ENCODE measurements at regions not wholly inside any gene's neighbourhood (a gene's known extent, or its start where the extent isn't known, plus 50 kb on each side); places are given as distances from the start of the nearest gene placed in this dataset.
"Not testable (repeated sequence)": the region's sequence is repeated elsewhere in the genome, so short reads cannot be mapped to it uniquely, and the experiment has no call there.

GRCh38 chr14:105893686-105894085 is 367.3 kb downstream of the TMEM121 start:
- H3K4me1 ChIP-seq (ENCODE audit: control insufficient read depth, extremely low read depth, insufficient read depth, low read length); H2AFZ ChIP-seq (ENCODE audit: low read length); H3K4me2 ChIP-seq (ENCODE audit: extremely low read depth, insufficient read depth, low read length); DNase-seq (ENCODE audit: low read depth in 2 of 2); H3K9ac ChIP-seq (ENCODE audit: insufficient read depth, low read length); H4K20me1 ChIP-seq (ENCODE audit: control insufficient read depth, extremely low read depth, insufficient read depth, low read length); H3K27me3 ChIP-seq (ENCODE audit: control insufficient read depth, insufficient read depth, low read length); H3K36me3 ChIP-seq (ENCODE audit: control insufficient read depth, insufficient read depth, low read length); H3K27ac ChIP-seq (ENCODE audit: insufficient read depth, low read length); H3K79me2 ChIP-seq (ENCODE audit: control insufficient read depth, insufficient read depth, low read length); H3K4me3 ChIP-seq (replicated peaks in 1 of 4; ENCODE audit: control extremely low read depth in 1 of 4, insufficient read depth in 1 of 4, low read depth in 3 of 4, low read length in 4 of 4); H3K9me3 ChIP-seq (ENCODE audit: control insufficient read depth, insufficient read depth, low read depth, low read length): not testable (repeated sequence)

GRCh38 chr14:105894125-105894977 is 368.0 kb downstream of the TMEM121 start:
- Histone ChIP-seq H3K27ac (ENCODE audit: insufficient read depth, low read length) (no peak overlapping the region), H2AFZ (ENCODE audit: low read length) (no peak overlapping the region), H3K9me3 (ENCODE audit: control insufficient read depth, insufficient read depth, low read depth, low read length) (no peaks in the 10 kb centered on the region), H3K4me2 (ENCODE audit: extremely low read depth, insufficient read depth, low read length) (no peak overlapping the region), H3K4me3 (replicated peaks in 1 of 4; ENCODE audit: control extremely low read depth in 1 of 4, insufficient read depth in 1 of 4, low read depth in 3 of 4, low read length in 4 of 4) (no peak overlapping the region), H3K79me2 (ENCODE audit: control insufficient read depth, insufficient read depth, low read length) (no peaks in the 10 kb centered on the region), H3K27me3 (ENCODE audit: control insufficient read depth, insufficient read depth, low read length) (no peaks in the 10 kb centered on the region), H3K36me3 (ENCODE audit: control insufficient read depth, insufficient read depth, low read length) (no peaks in the 10 kb centered on the region), H4K20me1 (ENCODE audit: control insufficient read depth, extremely low read depth, insufficient read depth, low read length) (no peaks in the 10 kb centered on the region), H3K4me1 (ENCODE audit: control insufficient read depth, extremely low read depth, insufficient read depth, low read length) (no peaks in the 10 kb centered on the region), H3K9ac (ENCODE audit: insufficient read depth, low read length) (no peak overlapping the region)
- TF ChIP-seq EZH2 (IDR thresholded peaks at IDR 0.05; ENCODE audit: low read length, missing control alignments) (no peak), CTCF (conservative IDR thresholded peaks at IDR 0.05 in 1 of 2, IDR thresholded peaks at IDR 0.05 in 1 of 2; ENCODE audit: low read depth in 1 of 2, low read length in 2 of 2) (no peak)
- no peak for DNase-seq (ENCODE audit: low read depth in 2 of 2)

- Histone ChIP-seq H3K9me3 (ENCODE audit: control insufficient read depth, insufficient read depth, low read depth, low read length) (no peaks in the 10 kb centered on the region), H3K4me2 (ENCODE audit: extremely low read depth, insufficient read depth, low read length) (no peak overlapping the region), H3K9ac (ENCODE audit: insufficient read depth, low read length) (no peak overlapping the region), H3K27me3 (ENCODE audit: control insufficient read depth, insufficient read depth, low read length) (no peaks in the 10 kb centered on the region), H3K79me2 (ENCODE audit: control insufficient read depth, insufficient read depth, low read length) (no peaks in the 10 kb centered on the region), H2AFZ (ENCODE audit: low read length) (no peak overlapping the region), H3K36me3 (ENCODE audit: control insufficient read depth, insufficient read depth, low read length) (no peaks in the 10 kb centered on the region), H3K4me1 (ENCODE audit: control insufficient read depth, extremely low read depth, insufficient read depth, low read length) (no peaks in the 10 kb centered on the region), H4K20me1 (ENCODE audit: control insufficient read depth, extremely low read depth, insufficient read depth, low read length) (no peaks in the 10 kb centered on the region), H3K27ac (ENCODE audit: insufficient read depth, low read length) (no peak overlapping the region), H3K4me3 (replicated peaks in 1 of 4; ENCODE audit: control extremely low read depth in 1 of 4, insufficient read depth in 1 of 4, low read depth in 3 of 4, low read length in 4 of 4) (no peak overlapping the region)
- TF ChIP-seq CTCF (conservative IDR thresholded peaks at IDR 0.05 in 1 of 2, IDR thresholded peaks at IDR 0.05 in 1 of 2; ENCODE audit: low read depth in 1 of 2, low read length in 2 of 2): no peak
- no peak for TF ChIP-seq EZH2 (IDR thresholded peaks at IDR 0.05; ENCODE audit: low read length, missing control alignments)
- no peak for DNase-seq (ENCODE audit: low read depth in 2 of 2)
Observed at GRCh38 chr14:105894978-105895881, 368.8 kb downstream of the TMEM121 start.

GRCh38 chr14:105896206-105896605 is 369.8 kb downstream of the TMEM121 start:
- not testable (repeated sequence) for H2AFZ ChIP-seq (ENCODE audit: low read length); H3K27me3 ChIP-seq (ENCODE audit: control insufficient read depth, insufficient read depth, low read length); H3K36me3 ChIP-seq (ENCODE audit: control insufficient read depth, insufficient read depth, low read length); H3K9ac ChIP-seq (ENCODE audit: insufficient read depth, low read length); H3K4me3 ChIP-seq (replicated peaks in 1 of 4; ENCODE audit: control extremely low read depth in 1 of 4, insufficient read depth in 1 of 4, low read depth in 3 of 4, low read length in 4 of 4); H3K4me1 ChIP-seq (ENCODE audit: control insufficient read depth, extremely low read depth, insufficient read depth, low read length); H3K27ac ChIP-seq (ENCODE audit: insufficient read depth, low read length); H4K20me1 ChIP-seq (ENCODE audit: control insufficient read depth, extremely low read depth, insufficient read depth, low read length); H3K9me3 ChIP-seq (ENCODE audit: control insufficient read depth, insufficient read depth, low read depth, low read length); H3K4me2 ChIP-seq (ENCODE audit: extremely low read depth, insufficient read depth, low read length); DNase-seq (ENCODE audit: low read depth in 2 of 2); H3K79me2 ChIP-seq (ENCODE audit: control insufficient read depth, insufficient read depth, low read length)

GRCh38 chr14:105896961-105897724 is 370.8 kb downstream of the TMEM121 start:
- not testable (repeated sequence) for H4K20me1 ChIP-seq (ENCODE audit: control insufficient read depth, extremely low read depth, insufficient read depth, low read length); H2AFZ ChIP-seq (ENCODE audit: low read length); H3K4me1 ChIP-seq (ENCODE audit: control insufficient read depth, extremely low read depth, insufficient read depth, low read length); H3K4me2 ChIP-seq (ENCODE audit: extremely low read depth, insufficient read depth, low read length); DNase-seq (ENCODE audit: low read depth in 2 of 2); H3K9me3 ChIP-seq (ENCODE audit: control insufficient read depth, insufficient read depth, low read depth, low read length); H3K4me3 ChIP-seq (replicated peaks in 1 of 4; ENCODE audit: control extremely low read depth in 1 of 4, insufficient read depth in 1 of 4, low read depth in 3 of 4, low read length in 4 of 4); H3K9ac ChIP-seq (ENCODE audit: insufficient read depth, low read length); H3K36me3 ChIP-seq (ENCODE audit: control insufficient read depth, insufficient read depth, low read length); H3K27ac ChIP-seq (ENCODE audit: insufficient read depth, low read length); H3K79me2 ChIP-seq (ENCODE audit: control insufficient read depth, insufficient read depth, low read length); H3K27me3 ChIP-seq (ENCODE audit: control insufficient read depth, insufficient read depth, low read length)
